ENCODE measurements at regions not wholly inside any gene's neighbourhood (a gene's known extent, or its start where the extent isn't known, plus 50 kb on each side); places are given as distances from the start of the nearest gene placed in this dataset.

DNA sequence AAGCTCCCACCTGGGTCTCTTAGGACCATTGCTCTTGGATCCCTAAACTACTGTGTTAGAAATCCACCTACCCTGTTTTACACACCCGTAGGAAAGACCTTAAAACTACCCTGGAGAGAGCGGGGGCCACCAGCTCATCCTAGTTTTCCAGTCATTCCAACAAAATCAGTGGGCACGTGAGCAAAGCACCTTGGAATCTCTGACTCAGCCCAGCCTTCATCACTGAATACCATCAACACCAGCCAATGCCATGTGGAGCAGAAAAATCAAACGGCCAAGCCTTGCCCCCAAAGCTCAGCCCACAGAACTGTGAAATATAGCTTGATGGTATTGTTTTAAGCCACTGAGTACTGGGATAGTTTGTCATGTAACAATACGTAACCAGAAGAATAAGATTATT lies 449.7 kb upstream of the CHAC2 start:
- no peak for TF ChIP-seq EZH2phosphoT487 (IDR thresholded peaks at IDR 0.05; ENCODE audit: low read depth, severe bottlenecking, unreplicated experiment)
- TF ChIP-seq, protein P1, sequence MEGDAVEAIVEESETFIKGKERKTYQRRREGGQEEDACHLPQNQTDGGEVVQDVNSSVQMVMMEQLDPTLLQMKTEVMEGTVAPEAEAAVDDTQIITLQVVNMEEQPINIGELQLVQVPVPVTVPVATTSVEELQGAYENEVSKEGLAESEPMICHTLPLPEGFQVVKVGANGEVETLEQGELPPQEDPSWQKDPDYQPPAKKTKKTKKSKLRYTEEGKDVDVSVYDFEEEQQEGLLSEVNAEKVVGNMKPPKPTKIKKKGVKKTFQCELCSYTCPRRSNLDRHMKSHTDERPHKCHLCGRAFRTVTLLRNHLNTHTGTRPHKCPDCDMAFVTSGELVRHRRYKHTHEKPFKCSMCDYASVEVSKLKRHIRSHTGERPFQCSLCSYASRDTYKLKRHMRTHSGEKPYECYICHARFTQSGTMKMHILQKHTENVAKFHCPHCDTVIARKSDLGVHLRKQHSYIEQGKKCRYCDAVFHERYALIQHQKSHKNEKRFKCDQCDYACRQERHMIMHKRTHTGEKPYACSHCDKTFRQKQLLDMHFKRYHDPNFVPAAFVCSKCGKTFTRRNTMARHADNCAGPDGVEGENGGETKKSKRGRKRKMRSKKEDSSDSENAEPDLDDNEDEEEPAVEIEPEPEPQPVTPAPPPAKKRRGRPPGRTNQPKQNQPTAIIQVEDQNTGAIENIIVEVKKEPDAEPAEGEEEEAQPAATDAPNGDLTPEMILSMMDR (IDR thresholded peaks at IDR 0.05; ENCODE audit: poor library complexity) = no peak
- TF ChIP-seq EZH2 (IDR thresholded peaks at IDR 0.05; ENCODE audit: borderline replicate concordance) = no peak
